Esophagus squamous epithelium (tissue), 5 donors: ENCODE measurements at regions not wholly inside any gene's neighbourhood (a gene's known extent, or its start where the extent isn't known, plus 50 kb on each side); places are given as distances from the start of the nearest gene placed in this dataset.

Source experiments
- DNase-seq: peaks from one replicate; lab custom pipeline; 2025; lab: John Stamatoyannopoulos, UW
- H3K27ac ChIP-seq, 4 donors: fragments of 200-600 bp; sonication (generic); one replicate each; pipeline ENCODE4 v1.5.1; 2016 to 2019; ENCODE audit warnings: mild to moderate bottlenecking in 1 of 4
- H3K27me3 ChIP-seq, 4 donors: fragments of 200-600 bp; sonication (generic); 1 replicate in 3 of 4; 2 replicates in 1 of 4; pipeline versions ENCODE4 v1.5.1 to v1.6.0; 2017 to 2021; ENCODE audit warnings: antibody characterized with exemption in 1 of 4
- H3K36me3 ChIP-seq, 3 donors: fragments of 200-600 bp; sonication (generic); one replicate each; pipeline ENCODE4 v1.5.1; 2016 to 2019
- H3K4me1 ChIP-seq, 3 donors: fragments of 200-600 bp; sonication (generic); one replicate each; pipeline ENCODE4 v1.5.1; 2017 to 2019
- H3K4me3 ChIP-seq, 4 donors: fragments of 200-600 bp; sonication (generic); 1 replicate in 3 of 4; 2 replicates in 1 of 4; pipeline ENCODE4 v1.5.1; 2016 to 2019; ENCODE audit warnings: mild to moderate bottlenecking in 2 of 4, moderate library complexity in 1 of 4
- H3K9me3 ChIP-seq, 3 donors: fragments of 200-600 bp; sonication (generic); one replicate each; pipeline ENCODE4 v1.5.1; 2016 to 2019
- CTCF ChIP-seq, 6 experiments: fragments of 450-650 bp in 4 of 6; fragments of 200-600 bp in 2 of 6; sonication (generic) in 2 of 6; IDR thresholded peaks; one replicate each; pipeline ENCODE4 v1.5.1; 2016 to 2019; ENCODE audit warnings: antibody characterized with exemption in 6 of 6, mild to moderate bottlenecking in 4 of 6, moderate library complexity in 4 of 6
- POLR2A ChIP-seq, 4 donors: fragments of 450-650 bp; IDR thresholded peaks; one replicate each; pipeline ENCODE4 v1.6.1; 2017; ENCODE audit warnings: antibody characterized with exemption in 4 of 4, mild to moderate bottlenecking in 4 of 4, moderate library complexity in 3 of 4
- WGBS, 2 donors: methylation state at CpG; one replicate each; pipeline ENCODE4 v1.1.5; 2018; 5-methylcytosine and 5-hydroxymethylcytosine counted together
- intact Hi-C: fragments of 100-400 bp; cut with DNase I; formaldehyde crosslinking; loops from one replicate; pipeline ENCODE4 v1.15.0; 2022
- donor health status: DM: yes; HTN: yes; CAD: no.

GRCh38 chr4:1514612-1515011, 108.4 kb upstream of the NKX1-1 start:
- Histone ChIP-seq H3K27me3 (peaks cover 0 to 80% (median 3%) of the 10 kb centered on the region in 4 donors), H3K36me3 (no peaks in the 10 kb centered on the region), H3K27ac (no peak overlapping the region), H3K4me3 (no peak overlapping the region), H3K9me3 (no peaks in the 10 kb centered on the region), H3K4me1 (peaks cover 0 to 13% (median 9%) of the 10 kb centered on the region in 3 donors)
- intact Hi-C loops = no loop called here
- WGBS, 2 donors = 67 to 71% methylated on average over 3 of the region's 3 CpGs
- TF ChIP-seq CTCF (IDR thresholded peaks at IDR 0.05) (no peak), POLR2A (IDR thresholded peaks at IDR 0.05) (no peak)
- no peak for DNase-seq

- no peaks in the 10 kb centered on the region for H3K9me3 ChIP-seq
- peaks cover 0 to 13% (median 9%) of the 10 kb centered on the region in 3 donors for H3K4me1 ChIP-seq
- DNase-seq = no peak
- TF ChIP-seq CTCF (IDR thresholded peaks at IDR 0.05) = no peak
- no peak for TF ChIP-seq POLR2A (IDR thresholded peaks at IDR 0.05)
- H3K27me3 ChIP-seq = peaks cover 0 to 80% (median 3%) of the 10 kb centered on the region in 4 donors
- no peaks in the 10 kb centered on the region for H3K36me3 ChIP-seq
- no peak overlapping the region for H3K27ac ChIP-seq
- 77 to 79% methylated on average over 3 to 4 of the region's 4 CpGs for WGBS, 2 donors
- no peak overlapping the region for H3K4me3 ChIP-seq
- intact Hi-C loops = no loop called here
Measured at GRCh38 chr4:1513936-1514483, 107.8 kb upstream of the NKX1-1 start.

GRCh38 chr4:1512738-1513660, 106.8 kb upstream of the NKX1-1 start:
- no peak for DNase-seq
- WGBS, 2 donors = 1% methylated on average over 15 of the region's 78 CpGs; no CpG with 5 or more reads in 1 of the 2 donors
- H3K4me3 ChIP-seq = peak overlapping the region in 3 of 4 donors; percentile 28 to 53 (median 41)

GRCh38 chr4:1512051-1512737, 106.0 kb upstream of the NKX1-1 start:
- peak overlapping the region in 3 of 4 donors; percentile 28 to 53 (median 41) for H3K4me3 ChIP-seq
- no peak for DNase-seq
- peaks cover 0 to 13% (median 9%) of the 10 kb centered on the region in 3 donors for H3K4me1 ChIP-seq
- TF ChIP-seq CTCF (IDR thresholded peaks at IDR 0.05) (no peak), POLR2A (IDR thresholded peaks at IDR 0.05) (no peak)
- H3K36me3 ChIP-seq = no peaks in the 10 kb centered on the region
- intact Hi-C loops = no loop called here
- H3K27ac ChIP-seq = peak overlapping the region in 3 of 4 donors; percentile 21 to 49 (median 44)
- H3K9me3 ChIP-seq = no peaks in the 10 kb centered on the region
- peaks cover 0 to 80% (median 3%) of the 10 kb centered on the region in 4 donors for H3K27me3 ChIP-seq
- 82 to 83% methylated on average over 14 to 15 of the region's 29 CpGs for WGBS, 2 donors

More at GRCh38 chr4:1512738-1513660, 106.8 kb upstream of the NKX1-1 start:
- Histone ChIP-seq H3K36me3 (no peaks in the 10 kb centered on the region), H3K4me1 (peaks cover 0 to 13% (median 9%) of the 10 kb centered on the region in 3 donors), H3K27me3 (peaks cover 0 to 80% (median 3%) of the 10 kb centered on the region in 4 donors), H3K9me3 (no peaks in the 10 kb centered on the region), H3K27ac (peak overlapping the region in 3 of 4 donors; percentile 21 to 49 (median 44))
- intact Hi-C loops = no loop called here
- no peak for TF ChIP-seq POLR2A (IDR thresholded peaks at IDR 0.05)
- TF ChIP-seq CTCF (IDR thresholded peaks at IDR 0.05) = peak in 5 of 6 experiments; percentile 24 to 77 (median 64)
